Right lobe of liver (tissue), 4 donors: ENCODE measurements at regions not wholly inside any gene's neighbourhood (a gene's known extent, or its start where the extent isn't known, plus 50 kb on each side); places are given as distances from the start of the nearest gene placed in this dataset.
A peak's percentile ranks its signal among the peaks of the same experiment; 100 is the strongest.

Source experiments
- CTCF ChIP-seq, 4 donors: fragments of 200-600 bp in 3 of 4; fragments of 450-650 bp in 1 of 4; IDR thresholded peaks; one replicate each; pipeline versions ENCODE4 v1.5.1 to v1.8.0; 2016 to 2022; ENCODE audit warnings: antibody characterized with exemption in 4 of 4, mild to moderate bottlenecking in 2 of 4
- POLR2A ChIP-seq: fragments of 450-650 bp; IDR thresholded peaks from one replicate; pipeline ENCODE4 v1.6.1; 2017; ENCODE audit warnings: antibody characterized with exemption, mild to moderate bottlenecking
- donor health status: DM: no; HTN: no; CAD: no.
- donor health status: DM: no; HTN: no; CAD: no.
- donor health status: DM: no; HTN: yes; CAD: no.

DNA sequence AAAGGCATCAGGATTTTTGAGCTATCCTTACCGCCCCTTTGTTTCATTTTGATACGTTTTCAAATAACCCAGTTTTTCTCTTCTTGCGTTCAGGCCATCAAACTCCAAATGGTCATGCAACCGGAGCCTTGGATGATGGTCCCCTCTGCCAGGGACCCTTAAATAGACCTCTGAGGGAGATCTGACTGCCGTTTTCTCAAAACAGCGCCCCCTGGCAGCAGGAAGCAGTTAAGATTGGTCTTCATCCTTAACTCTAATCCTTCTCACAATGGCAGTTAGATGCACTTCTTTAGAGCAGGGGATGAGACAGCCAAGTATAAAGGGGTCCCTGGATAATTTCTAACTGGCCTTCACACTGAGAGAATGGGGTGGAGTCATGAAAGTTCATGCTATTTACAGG, 525.0 kb upstream of the SPANXN1 start:
- TF ChIP-seq CTCF (IDR thresholded peaks at IDR 0.05) (peak in 1 of 4 donors; percentile 5), POLR2A (no peak)
